ENCODE measurements at regions not wholly inside any gene's neighbourhood (a gene's known extent, or its start where the extent isn't known, plus 50 kb on each side); places are given as distances from the start of the nearest gene placed in this dataset.

DNA sequence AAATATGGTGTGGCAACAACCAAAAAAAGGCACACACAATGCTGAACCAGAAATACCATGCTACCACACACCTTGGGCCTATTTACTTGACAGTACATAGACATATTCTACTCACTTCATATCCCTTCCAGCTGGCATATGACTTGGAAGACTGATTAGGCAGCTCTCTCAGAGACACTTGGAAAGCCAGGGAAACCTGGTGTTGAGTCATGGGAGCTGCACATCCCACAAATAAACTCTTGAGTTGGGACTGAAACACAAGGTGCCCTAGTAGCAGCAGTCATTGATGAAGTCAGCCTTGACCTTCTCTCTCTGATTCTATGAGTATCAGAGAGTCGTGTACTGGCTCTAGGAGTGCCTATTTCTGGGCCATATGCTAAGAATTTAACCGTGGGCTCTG lies 776.6 kb upstream of the LCORL start:
- H3K27me3 Mint-ChIP-seq (ENCODE audit: unreplicated experiment) = no peaks in the 10 kb centered on the region
- H3K4me1 Mint-ChIP-seq (ENCODE audit: low read depth, unreplicated experiment) = no peaks in the 10 kb centered on the region
- H3K4me3 Mint-ChIP-seq (ENCODE audit: unreplicated experiment) = no peak overlapping the region
- DNase-seq = no peak
- no peak overlapping the region for H3K27ac Mint-ChIP-seq (ENCODE audit: unreplicated experiment)
- H3K36me3 Mint-ChIP-seq (ENCODE audit: unreplicated experiment) = no peaks in the 10 kb centered on the region
- TF ChIP-seq, protein P1, sequence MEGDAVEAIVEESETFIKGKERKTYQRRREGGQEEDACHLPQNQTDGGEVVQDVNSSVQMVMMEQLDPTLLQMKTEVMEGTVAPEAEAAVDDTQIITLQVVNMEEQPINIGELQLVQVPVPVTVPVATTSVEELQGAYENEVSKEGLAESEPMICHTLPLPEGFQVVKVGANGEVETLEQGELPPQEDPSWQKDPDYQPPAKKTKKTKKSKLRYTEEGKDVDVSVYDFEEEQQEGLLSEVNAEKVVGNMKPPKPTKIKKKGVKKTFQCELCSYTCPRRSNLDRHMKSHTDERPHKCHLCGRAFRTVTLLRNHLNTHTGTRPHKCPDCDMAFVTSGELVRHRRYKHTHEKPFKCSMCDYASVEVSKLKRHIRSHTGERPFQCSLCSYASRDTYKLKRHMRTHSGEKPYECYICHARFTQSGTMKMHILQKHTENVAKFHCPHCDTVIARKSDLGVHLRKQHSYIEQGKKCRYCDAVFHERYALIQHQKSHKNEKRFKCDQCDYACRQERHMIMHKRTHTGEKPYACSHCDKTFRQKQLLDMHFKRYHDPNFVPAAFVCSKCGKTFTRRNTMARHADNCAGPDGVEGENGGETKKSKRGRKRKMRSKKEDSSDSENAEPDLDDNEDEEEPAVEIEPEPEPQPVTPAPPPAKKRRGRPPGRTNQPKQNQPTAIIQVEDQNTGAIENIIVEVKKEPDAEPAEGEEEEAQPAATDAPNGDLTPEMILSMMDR (IDR thresholded peaks at IDR 0.05; ENCODE audit: partially characterized antibody, unreplicated experiment) = no peak
- no peaks in the 10 kb centered on the region for H3K9me3 Mint-ChIP-seq (ENCODE audit: unreplicated experiment)

DNA sequence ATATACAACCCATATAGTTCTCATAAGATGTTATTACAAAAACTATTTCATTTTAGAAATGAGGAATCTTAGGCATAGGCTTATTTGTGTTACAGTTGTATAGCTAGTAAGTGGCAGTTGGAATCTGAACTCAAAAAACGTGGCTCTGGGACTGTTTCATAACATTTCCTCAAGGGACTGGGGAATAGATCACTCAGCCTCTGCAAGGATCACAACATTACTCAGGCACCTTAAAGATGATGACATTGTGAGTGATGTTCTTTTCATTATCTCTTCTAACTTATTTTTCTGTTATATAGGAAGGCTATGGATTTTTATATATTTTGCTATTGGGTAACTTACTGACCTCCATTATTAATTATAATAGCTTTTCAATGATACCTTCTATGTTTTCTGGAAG lies 774.2 kb upstream of the LCORL start:
- no peaks in the 10 kb centered on the region for H3K36me3 Mint-ChIP-seq (ENCODE audit: unreplicated experiment)
- TF ChIP-seq, protein P1 (IDR thresholded peaks at IDR 0.05; ENCODE audit: partially characterized antibody, unreplicated experiment) = no peak
- no peak for DNase-seq
- no peaks in the 10 kb centered on the region for H3K27me3 Mint-ChIP-seq (ENCODE audit: unreplicated experiment)
- no peaks in the 10 kb centered on the region for H3K9me3 Mint-ChIP-seq (ENCODE audit: unreplicated experiment)
- no peak overlapping the region for H3K4me3 Mint-ChIP-seq (ENCODE audit: unreplicated experiment)
- no peaks in the 10 kb centered on the region for H3K4me1 Mint-ChIP-seq (ENCODE audit: low read depth, unreplicated experiment)
- H3K27ac Mint-ChIP-seq (ENCODE audit: unreplicated experiment) = no peak overlapping the region

GRCh38 chr4:18777190-18777930 lies 755.8 kb upstream of the LCORL start:
- Mint-ChIP-seq H3K4me3 (ENCODE audit: unreplicated experiment) (no peak overlapping the region), H3K36me3 (ENCODE audit: unreplicated experiment) (no peaks in the 10 kb centered on the region), H3K4me1 (ENCODE audit: low read depth, unreplicated experiment) (peaks cover 2% of the 10 kb centered on the region), H3K27me3 (ENCODE audit: unreplicated experiment) (peaks cover 3% of the 10 kb centered on the region), H3K27ac (ENCODE audit: unreplicated experiment) (no peak overlapping the region), H3K9me3 (ENCODE audit: unreplicated experiment) (peaks cover 3% of the 10 kb centered on the region)
- DNase-seq = no peak
- TF ChIP-seq, protein P1 (IDR thresholded peaks at IDR 0.05; ENCODE audit: partially characterized antibody, unreplicated experiment) = no peak

DNA sequence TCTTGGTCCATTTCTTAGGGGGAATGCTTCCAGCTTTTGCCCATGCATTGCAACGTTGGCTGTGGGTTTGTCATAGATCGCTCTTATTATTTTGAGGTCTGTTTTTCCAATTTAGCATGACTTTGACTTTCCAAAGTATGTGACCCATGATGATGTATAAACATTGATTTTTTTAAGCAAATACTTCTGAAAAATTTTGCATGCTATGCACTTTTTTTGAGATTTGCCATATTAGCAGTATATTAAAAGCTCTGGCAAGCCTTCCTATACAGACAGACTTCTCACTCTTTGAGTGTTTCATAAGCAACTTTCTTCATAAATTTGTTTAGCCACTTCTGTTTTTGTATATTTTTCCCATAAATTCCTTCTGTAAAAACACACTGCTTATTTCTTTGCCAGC lies 746.4 kb upstream of the LCORL start:
- no peak for DNase-seq
- no peaks in the 10 kb centered on the region for H3K4me1 Mint-ChIP-seq (ENCODE audit: low read depth, unreplicated experiment)
- no peak overlapping the region for H3K27ac Mint-ChIP-seq (ENCODE audit: unreplicated experiment)
- no peaks in the 10 kb centered on the region for H3K27me3 Mint-ChIP-seq (ENCODE audit: unreplicated experiment)
- no peak overlapping the region for H3K4me3 Mint-ChIP-seq (ENCODE audit: unreplicated experiment)
- H3K36me3 Mint-ChIP-seq (ENCODE audit: unreplicated experiment) = no peaks in the 10 kb centered on the region
- H3K9me3 Mint-ChIP-seq (ENCODE audit: unreplicated experiment) = no peaks in the 10 kb centered on the region
- TF ChIP-seq, protein P1 (IDR thresholded peaks at IDR 0.05; ENCODE audit: partially characterized antibody, unreplicated experiment) = no peak

- DNase-seq = no peak
- Mint-ChIP-seq H3K36me3 (ENCODE audit: unreplicated experiment) (no peaks in the 10 kb centered on the region), H3K9me3 (ENCODE audit: unreplicated experiment) (no peaks in the 10 kb centered on the region), H3K4me1 (ENCODE audit: low read depth, unreplicated experiment) (no peaks in the 10 kb centered on the region), H3K27ac (ENCODE audit: unreplicated experiment) (no peak overlapping the region), H3K4me3 (ENCODE audit: unreplicated experiment) (no peak overlapping the region), H3K27me3 (ENCODE audit: unreplicated experiment) (no peaks in the 10 kb centered on the region)
- TF ChIP-seq, protein P1 (IDR thresholded peaks at IDR 0.05; ENCODE audit: partially characterized antibody, unreplicated experiment) = no peak
Observed at GRCh38 chr4:18756671-18757070, 735.1 kb upstream of the LCORL start.

Data from glutamatergic neuron (in vitro differentiated cells).